PC-3 (cell line): ENCODE measurements at regions not wholly inside any gene's neighbourhood (a gene's known extent, or its start where the extent isn't known, plus 50 kb on each side); places are given as distances from the start of the nearest gene placed in this dataset.

ENCODE experiments used
- EZH2 ChIP-seq: fragments of 300-600 bp; sonication (generic); IDR thresholded peaks from one replicate; pipeline ENCODE4 v1.6.1; 2017; ENCODE audit warnings: antibody characterized with exemption, mild to moderate bottlenecking, low read length; ENCODE audit not compliant: unreplicated experiment
- EZH2phosphoT487 ChIP-seq: fragments of 300-600 bp; sonication (generic); IDR thresholded peaks from 2 replicates; pipeline ENCODE4 v1.6.1; 2018; ENCODE audit warnings: mild to moderate bottlenecking, antibody characterized with exemption, low read length, borderline replicate concordance
- TF ChIP-seq, protein P1 (sequence below): fragments of 300-600 bp; sonication (generic); conservative IDR thresholded peaks from 2 replicates; pipeline ENCODE4 v1.5.1; 2017; ENCODE audit warnings: antibody characterized with exemption, low read depth, mild to moderate bottlenecking, low read length

DNA sequence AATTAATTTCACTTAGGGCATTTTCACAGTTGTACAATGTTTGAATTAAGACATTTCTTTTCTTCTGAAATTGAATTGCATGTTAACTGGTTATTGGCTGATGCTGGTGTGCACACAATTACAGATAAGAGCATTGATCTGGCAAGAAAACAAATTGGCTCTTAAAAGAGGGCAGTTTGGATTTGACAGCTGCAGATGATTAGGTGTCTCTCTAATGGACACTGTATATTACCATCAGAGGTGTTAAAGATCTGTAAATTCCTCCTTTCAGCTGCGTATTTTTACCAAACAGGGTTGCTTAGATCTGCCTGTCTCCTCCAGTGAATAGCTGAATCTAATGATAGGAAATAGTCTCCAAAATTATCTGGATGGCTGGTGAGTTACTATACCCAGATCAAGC, 198.5 kb downstream of the BLID start:
- TF ChIP-seq, protein P1, sequence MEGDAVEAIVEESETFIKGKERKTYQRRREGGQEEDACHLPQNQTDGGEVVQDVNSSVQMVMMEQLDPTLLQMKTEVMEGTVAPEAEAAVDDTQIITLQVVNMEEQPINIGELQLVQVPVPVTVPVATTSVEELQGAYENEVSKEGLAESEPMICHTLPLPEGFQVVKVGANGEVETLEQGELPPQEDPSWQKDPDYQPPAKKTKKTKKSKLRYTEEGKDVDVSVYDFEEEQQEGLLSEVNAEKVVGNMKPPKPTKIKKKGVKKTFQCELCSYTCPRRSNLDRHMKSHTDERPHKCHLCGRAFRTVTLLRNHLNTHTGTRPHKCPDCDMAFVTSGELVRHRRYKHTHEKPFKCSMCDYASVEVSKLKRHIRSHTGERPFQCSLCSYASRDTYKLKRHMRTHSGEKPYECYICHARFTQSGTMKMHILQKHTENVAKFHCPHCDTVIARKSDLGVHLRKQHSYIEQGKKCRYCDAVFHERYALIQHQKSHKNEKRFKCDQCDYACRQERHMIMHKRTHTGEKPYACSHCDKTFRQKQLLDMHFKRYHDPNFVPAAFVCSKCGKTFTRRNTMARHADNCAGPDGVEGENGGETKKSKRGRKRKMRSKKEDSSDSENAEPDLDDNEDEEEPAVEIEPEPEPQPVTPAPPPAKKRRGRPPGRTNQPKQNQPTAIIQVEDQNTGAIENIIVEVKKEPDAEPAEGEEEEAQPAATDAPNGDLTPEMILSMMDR: no peak
- no peak for TF ChIP-seq EZH2
- no peak for TF ChIP-seq EZH2phosphoT487
